Urothelium cell line (cell line): ENCODE measurements at regions not wholly inside any gene's neighbourhood (a gene's known extent, or its start where the extent isn't known, plus 50 kb on each side); places are given as distances from the start of the nearest gene placed in this dataset.
"Not testable (repeated sequence)": the region's sequence is repeated elsewhere in the genome, so short reads cannot be mapped to it uniquely, and the experiment has no call there.

Source experiments
- DNase-seq: peaks from one replicate; pipeline ENCODE4 v3.0.0; 2011; ENCODE audit warnings: low spot score, mixed read lengths
- FAIRE-seq: peaks from 2 replicates; lab custom pipeline; 2011; peaks lifted over from hg19 to GRCh38; lab: Jason Lieb, UNC

GRCh38 chr21:39084979-39085729 is 98.1 kb downstream of the PSMG1 start:
- no peak for FAIRE-seq

GRCh38 chr21:39084073-39084472 is 99.2 kb downstream of the PSMG1 start:
- FAIRE-seq (no peak), DNase-seq (no peak)

More at GRCh38 chr21:39084979-39085729, 98.1 kb downstream of the PSMG1 start:
- no peak for DNase-seq

GRCh38 chr21:39083377-39084008 is 99.8 kb downstream of the PSMG1 start:
- FAIRE-seq = no peak
- no peak for DNase-seq

GRCh38 chr21:39082656-39083376 is 100.4 kb downstream of the PSMG1 start:
- no peak for FAIRE-seq
- no peak for DNase-seq

GRCh38 chr21:39080366-39080765 is 102.9 kb downstream of the PSMG1 start:
- no peak for FAIRE-seq

GRCh38 chr21:39079617-39080016 is 103.6 kb downstream of the PSMG1 start:
- FAIRE-seq (no peak), DNase-seq (no peak)

More at GRCh38 chr21:39080366-39080765, 102.9 kb downstream of the PSMG1 start:
- no peak for DNase-seq

GRCh38 chr21:39078322-39079065 is 104.8 kb downstream of the PSMG1 start:
- no peak for FAIRE-seq
- no peak for DNase-seq

- FAIRE-seq = no peak
- no peak for DNase-seq
These were observed 105.4 kb downstream of the PSMG1 start for GRCh38 chr21:39077876-39078275.

GRCh38 chr21:39074508-39074907 is 108.7 kb downstream of the PSMG1 start:
- FAIRE-seq (no peak), DNase-seq (no peak)

GRCh38 chr21:39073717-39074116 is 109.5 kb downstream of the PSMG1 start:
- FAIRE-seq = no peak
- DNase-seq = no peak

- DNase-seq = no peak
- no peak for FAIRE-seq
These were observed 110.2 kb downstream of the PSMG1 start for GRCh38 chr21:39073063-39073462.

GRCh38 chr21:39072468-39072867 is 110.8 kb downstream of the PSMG1 start:
- FAIRE-seq (no peak), DNase-seq (no peak)

- DNase-seq (no peak), FAIRE-seq (no peak)
These were observed 111.5 kb downstream of the PSMG1 start for GRCh38 chr21:39071623-39072214.

GRCh38 chr21:39069856-39070255 is 113.4 kb downstream of the PSMG1 start:
- not testable (repeated sequence) for DNase-seq, FAIRE-seq

GRCh38 chr21:39066829-39067780 is 116.1 kb downstream of the PSMG1 start:
- DNase-seq (no peak), FAIRE-seq (no peak)

- FAIRE-seq (no peak), DNase-seq (no peak)
These were observed 117.3 kb downstream of the PSMG1 start for GRCh38 chr21:39065917-39066316.

- FAIRE-seq (no peak), DNase-seq (no peak)
These were observed 118.8 kb downstream of the PSMG1 start for GRCh38 chr21:39064325-39065012.

- no peak for FAIRE-seq
- DNase-seq = no peak
These were observed 119.7 kb downstream of the PSMG1 start for GRCh38 chr21:39063517-39063916.

- DNase-seq = no peak
- FAIRE-seq = no peak
These were observed 121.1 kb downstream of the PSMG1 start for GRCh38 chr21:39062196-39062595.
